GM21447 (cell line): ENCODE measurements at regions not wholly inside any gene's neighbourhood (a gene's known extent, or its start where the extent isn't known, plus 50 kb on each side); places are given as distances from the start of the nearest gene placed in this dataset.
"Not testable (repeated sequence)": the region's sequence is repeated elsewhere in the genome, so short reads cannot be mapped to it uniquely, and the experiment has no call there.

Experiments used
- ATAC-seq: cut with Tn5 transposase; IDR thresholded peaks from one replicate; pipeline ENCODE4 v1.9.1; 2021; ENCODE audit not compliant: unreplicated experiment

DNA sequence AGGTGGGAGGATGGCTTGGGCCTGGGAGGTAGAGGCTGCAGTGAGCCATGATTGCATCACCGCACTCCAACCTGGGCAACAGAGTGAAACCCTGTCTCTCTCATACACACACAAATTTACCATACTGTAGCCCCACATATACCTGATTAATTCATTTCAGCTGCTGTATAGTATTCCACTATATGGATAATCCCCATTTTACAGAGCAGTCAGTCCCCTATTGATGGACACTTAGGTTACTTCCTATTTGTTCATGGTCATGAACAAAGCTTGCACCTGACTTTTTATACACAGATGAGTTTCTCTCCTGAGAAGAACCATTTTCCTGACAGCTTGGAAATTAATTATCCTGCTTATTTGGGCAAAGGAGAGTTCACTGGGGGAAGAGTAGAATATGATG, 59.2 kb downstream of the EMX2 start:
- ATAC-seq, result no peak

DNA sequence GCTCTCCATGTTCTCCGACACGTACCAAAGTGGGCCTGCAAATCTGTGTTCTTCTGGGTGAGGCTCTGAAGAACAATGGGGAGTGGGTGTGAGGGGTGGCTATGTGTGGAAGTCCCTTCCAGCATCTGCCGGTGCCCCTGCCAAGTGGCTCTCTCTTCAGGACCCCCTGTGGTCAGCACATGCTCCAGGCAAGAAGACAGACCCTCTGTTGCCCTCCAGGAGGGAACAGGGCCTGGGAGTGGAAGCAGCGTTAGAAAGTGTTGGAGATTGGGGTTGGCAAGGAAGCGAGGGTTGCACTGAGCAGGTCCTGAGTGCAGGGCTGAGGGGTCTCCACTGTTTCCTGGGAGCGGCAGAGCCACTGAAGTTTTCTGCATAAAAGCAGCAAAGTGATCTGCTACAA, 60.5 kb downstream of the EMX2 start:
- no peak for ATAC-seq

DNA sequence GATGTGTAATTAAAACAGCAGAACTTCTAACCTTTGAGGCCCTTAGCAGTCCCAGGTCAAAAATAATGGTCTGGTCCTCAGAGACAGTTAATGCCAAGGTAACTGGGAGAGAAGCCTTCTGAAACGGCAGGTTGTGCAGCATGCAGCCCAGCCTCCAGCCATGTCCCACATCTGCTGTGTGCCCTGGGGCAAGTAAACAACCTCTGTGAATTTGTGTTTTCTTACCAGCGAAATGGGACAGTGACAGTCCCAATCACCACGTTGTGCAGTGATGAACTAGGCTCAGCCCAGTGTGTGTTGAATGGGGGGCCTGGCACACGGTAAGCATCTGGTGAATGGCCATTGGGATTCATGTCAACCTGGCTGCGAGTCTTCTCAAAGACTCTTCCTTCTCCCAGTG, 61.2 kb downstream of the EMX2 start:
- ATAC-seq, result no peak

DNA sequence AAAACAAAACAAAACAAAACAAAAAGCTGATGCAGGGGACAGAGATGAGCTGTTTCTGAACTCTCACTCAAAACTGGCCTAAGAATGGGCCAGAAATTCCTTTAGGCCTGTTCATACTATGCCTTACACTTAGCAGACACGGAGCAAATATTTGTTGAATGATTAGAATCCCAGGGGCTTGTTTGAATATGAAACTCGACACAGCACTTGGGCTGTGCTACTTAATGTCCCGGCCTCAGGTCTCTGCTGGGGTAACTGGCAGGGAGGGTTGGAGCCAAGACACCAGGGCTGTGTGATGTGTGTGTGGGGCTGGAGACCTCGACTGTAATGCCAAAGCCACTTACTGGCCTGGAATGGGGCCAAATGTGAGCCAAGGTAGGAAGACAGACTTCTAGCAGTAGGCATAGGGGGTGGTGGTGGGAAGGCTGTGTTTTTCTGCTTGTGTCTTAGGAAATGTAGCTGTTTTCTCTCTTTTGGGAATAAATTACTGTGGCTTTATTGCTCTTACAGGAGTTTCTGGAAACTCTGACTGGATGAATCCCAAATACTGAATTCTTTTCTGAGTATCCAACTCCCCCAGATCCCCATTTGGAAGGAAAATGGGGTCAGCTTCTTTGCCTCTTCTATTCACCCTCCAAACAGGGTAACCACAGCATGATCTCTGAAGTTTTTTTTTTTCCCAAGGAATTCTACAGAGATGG, 66.7 kb downstream of the EMX2 start:
- ATAC-seq, result no peak

DNA sequence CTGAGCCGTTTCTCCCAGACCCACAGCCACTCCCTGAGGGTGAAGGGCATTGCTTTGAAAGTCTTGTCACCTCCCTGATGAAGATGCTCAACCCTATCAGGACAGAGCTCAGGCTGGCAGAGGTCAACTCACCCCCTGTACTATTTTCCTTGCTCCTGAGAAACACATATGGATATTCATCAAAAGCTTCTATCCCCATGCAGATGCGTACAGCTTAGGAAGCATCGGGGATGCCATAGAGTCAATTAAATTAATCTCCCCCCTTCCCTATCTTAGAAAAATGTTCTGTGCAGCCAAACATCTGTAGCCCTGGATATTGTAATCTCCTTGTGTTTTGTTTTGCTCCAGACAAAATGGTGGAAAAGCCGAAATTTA, 67.2 kb downstream of the EMX2 start:
- ATAC-seq, result no peak

DNA sequence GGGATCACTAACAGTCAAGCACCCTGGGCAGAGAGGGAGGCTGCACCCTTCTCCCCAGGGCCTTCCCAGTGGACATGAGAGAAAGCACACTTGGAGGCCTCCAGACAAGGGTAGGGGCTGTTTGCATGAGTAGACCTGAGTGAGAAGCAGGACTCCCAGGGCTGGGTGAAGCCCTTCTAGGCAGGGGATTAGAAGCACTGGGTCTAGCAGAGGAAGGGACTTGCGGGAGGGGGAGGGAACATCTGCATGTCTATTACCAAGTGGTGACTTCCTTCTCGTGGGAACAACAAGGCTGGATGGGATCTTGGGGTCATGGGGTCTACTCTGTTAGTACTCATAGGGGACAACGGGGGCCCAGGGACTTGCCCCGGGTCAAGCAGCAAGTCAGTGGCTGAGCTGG, 67.8 kb downstream of the EMX2 start:
- ATAC-seq, result no peak

DNA sequence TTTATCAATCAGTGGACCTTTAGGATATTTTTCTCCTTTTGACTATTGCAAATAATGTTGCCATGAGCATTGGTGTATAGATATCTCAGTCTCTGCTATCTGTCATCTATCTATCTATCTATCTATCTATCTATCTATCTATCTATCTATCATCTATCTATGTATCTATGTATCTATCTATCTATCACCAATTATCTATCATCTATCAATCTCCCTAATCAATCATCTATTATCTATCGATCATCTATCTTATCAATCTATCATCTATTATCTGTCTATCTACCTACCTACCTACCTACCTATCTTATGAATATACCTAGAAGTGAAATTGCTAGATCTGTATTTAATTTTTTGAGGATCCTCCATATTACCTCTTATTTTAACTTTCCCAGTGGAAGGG, 69.6 kb downstream of the EMX2 start:
- ATAC-seq, result no peak

DNA sequence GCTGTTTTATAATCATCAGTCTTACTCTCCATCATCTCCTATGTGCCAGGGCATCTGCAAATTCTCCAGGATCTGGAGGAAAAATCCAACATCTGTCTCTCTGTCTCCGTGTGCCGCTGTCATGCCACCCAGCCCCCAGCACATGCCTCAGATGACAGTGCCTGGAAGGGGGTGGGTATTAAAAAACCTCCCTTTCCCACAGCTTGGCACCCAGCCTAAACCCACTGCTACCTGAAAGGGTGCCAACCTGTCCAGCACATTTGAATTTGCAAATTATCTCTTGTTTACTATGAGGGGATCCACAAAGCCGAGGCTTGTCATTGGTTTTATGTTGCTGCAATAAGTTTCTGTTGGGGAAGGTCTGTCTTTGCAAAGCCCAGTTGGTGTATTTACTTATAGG, 73.1 kb downstream of the EMX2 start:
- ATAC-seq, result no peak

DNA sequence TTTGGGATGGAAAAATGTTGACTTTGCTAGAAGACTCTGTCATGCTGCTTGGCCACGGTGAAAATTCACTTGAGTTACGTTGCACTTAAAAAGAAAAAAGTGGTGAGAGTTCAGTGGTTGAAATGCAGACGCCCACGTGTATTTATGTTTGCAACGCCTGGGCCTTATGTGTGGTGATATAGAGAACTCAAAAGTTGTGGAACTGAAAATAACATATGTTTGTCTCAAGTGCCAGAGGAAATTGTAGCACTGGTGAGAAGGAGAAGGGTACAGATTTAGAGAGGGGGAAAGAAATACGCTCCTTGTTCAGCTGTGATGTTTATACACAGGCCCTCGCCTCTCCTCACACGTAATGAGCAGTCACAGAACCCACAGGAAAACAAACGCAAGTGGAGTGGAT, 73.6 kb downstream of the EMX2 start:
- ATAC-seq, result no peak

DNA sequence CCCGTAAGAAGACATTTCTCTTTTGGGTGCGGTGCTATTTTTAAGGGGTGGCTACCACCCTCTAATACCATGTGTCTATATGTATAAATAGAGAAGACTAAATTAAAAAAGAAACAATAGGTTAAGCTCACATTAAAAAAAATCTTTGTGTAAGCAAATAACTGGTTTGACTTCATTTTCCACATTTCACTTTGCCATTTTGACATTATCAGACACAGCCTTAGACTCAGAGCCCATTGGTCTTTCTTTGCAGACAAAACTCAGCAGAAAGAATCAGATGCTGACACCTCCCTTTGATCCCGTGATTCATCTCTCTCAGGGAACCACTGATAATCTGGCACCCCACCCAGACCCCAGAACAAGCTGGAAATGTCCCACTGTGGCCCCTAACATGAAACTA, 74.5 kb downstream of the EMX2 start:
- no peak for ATAC-seq

DNA sequence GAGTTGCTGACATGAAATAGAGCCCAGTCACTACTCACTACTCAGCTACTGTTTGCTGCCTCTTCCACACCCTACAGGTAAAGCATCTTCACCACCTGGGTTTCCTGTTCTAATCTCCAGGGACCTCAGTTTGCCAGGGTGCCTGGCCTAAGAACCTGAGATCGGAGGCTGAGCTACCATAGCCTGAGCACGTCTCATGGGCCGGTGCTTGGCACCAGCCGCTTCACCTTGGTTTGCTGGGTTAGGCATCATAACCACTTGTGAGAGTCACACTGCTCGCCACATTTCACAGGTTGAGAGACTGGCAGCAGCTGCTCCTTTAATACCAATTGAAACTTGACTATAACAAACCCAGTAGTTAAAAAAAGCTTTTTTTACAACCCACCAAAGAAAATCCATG, 75.1 kb downstream of the EMX2 start:
- no peak for ATAC-seq

DNA sequence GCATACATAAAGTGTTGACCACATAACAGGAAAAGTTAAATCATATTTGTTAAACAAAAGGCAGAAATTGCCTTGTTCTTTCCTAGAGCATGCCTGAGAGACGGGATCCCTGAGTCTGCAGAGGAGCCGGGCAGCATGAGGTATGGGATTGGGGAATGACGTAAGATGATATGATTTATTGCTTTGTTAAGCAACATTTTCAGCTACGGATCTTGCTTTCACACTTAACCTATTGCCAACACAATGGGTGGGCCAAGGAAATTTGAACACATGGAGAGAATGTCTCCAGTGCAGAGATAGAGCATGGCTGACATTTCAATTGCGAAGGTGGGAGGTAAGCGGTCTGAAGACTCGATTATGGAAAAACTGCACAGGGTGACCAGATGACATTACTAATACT, 76.7 kb downstream of the EMX2 start:
- no peak for ATAC-seq

DNA sequence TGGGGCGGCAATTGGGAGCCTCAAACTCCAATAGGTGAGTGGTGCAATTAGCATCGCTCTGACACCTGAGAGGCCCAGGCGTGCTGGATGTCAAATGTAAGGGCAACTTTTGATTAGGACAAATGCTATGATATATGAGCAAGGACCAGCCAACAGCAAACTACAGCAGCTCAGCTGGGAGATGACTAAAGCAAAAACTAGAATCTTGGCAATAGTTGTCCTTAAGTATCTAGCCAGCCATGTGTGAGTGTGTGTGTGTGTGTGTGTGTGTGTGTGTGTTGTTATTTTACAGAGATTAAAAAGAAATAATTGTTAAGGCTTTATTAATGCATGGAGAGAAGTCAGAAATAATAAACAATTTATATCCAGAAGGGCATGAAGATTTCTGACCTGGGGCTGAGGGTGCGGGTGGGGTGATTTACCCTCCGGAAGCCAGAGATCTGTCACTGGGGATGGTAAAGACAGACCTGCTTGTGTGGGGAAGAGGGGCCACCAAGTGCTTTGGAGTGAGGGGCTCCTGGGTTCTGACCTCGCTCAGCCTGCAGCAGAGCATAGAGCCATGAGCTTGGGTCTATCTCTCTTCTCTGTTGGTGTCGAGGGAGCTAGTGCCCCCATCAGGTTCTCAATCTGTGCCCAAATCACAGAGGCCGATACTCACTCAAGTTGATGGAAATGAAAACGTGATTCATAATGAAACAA, 77.3 kb downstream of the EMX2 start:
- ATAC-seq, result no peak

DNA sequence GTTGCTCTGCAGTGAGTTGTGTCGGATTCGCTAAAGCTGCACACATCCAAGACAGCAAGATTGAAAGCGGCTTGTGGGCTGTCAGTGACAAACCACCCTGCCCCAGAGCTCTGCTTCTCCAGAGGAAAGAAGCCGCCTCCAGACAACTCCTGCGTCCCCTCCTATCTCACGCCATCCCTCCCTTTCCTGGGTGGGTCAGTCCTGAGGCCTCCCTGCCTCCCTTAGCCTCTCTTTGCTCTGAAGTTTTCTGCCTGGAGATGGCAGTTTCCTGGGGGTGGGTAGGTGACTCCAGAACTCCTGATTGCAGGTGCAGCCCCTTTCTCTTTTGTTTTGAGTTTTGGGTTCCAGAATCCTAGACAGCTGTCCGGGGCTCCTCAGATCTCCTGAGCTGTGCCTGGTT, 78.7 kb downstream of the EMX2 start:
- ATAC-seq, result no peak

DNA sequence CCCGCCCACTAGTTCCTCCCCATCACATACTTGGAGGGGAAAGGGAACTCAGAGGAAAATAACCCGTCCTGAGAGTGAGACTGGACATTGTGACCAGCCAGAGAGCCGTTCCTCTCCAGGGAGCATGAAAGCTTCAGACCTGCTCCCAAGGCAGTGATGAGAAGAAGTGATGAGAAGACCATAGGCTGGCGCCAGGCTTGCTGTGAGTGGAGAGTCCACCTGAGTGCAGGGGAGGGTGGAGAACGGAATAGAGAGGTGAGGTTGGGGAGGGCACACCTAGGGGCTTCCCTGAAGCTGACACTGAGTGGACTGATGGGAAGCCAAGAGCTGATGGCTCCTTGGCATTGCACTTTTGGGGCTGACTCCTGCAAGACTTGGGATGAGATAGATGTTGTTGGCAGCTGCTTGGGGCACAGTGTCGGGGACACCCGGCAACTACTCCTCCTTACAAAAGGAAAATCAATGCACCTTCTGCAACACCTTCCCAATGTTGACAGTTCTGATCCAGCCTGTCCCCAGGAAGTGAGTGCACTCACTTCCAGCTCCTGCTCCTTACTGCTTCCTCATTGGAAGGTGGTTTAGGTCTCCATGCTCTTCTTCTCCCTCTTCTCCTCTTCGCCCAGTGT, 79.4 kb downstream of the EMX2 start:
- ATAC-seq, result no peak

DNA sequence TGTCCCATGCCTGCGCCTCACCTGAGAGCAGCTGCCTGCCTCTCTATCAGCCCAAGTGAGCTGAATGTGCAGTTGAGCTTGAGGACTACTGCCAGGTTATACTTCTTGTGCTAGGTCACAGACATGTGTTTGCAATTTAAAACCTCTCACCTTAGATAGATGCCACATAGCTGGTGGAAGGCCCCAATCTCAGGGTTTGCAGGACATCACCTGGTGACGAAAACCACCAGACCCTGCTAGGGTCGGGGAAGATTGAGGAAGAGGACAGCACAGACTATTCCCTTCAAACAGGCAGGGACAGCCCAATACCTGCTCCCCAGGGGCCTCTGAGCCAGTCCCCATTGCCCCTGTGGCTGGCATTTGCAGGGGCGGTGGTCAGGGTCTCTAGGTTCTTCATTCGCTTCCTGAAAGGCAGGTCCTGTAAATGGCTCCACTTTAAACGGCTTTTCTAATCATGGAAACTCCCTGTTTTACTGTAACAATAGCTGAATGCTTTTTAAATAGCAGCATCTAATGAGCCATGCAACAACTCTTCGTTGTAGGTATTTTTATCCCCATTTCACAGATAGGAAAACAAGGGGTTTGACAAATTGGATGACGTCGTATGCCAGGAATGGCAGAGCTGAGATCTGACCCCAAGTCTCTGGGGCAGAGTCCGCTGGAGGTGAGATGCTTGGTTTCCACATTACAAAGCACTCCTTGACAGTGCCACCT, 80.1 kb downstream of the EMX2 start:
- ATAC-seq, result no peak

DNA sequence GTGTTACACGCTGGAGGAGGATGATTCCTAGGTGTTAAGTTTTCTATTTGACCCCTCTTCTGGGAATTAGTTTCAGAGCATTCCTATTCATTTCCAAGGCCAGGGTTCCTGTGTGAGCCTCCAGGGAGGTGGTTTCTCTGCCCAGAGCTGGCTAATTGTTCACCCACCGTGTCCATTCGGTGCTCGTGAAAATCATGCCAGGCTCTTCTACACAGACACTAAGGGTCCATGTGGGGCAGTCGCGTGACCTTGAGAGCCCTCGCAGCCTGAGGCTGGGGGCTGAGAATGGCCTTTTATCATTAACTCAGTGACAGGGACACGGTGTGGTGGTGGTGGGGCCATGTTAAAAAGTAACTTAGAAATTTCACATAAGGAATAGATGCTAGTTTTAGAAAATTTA, 83.7 kb downstream of the EMX2 start:
- ATAC-seq, result no peak

DNA sequence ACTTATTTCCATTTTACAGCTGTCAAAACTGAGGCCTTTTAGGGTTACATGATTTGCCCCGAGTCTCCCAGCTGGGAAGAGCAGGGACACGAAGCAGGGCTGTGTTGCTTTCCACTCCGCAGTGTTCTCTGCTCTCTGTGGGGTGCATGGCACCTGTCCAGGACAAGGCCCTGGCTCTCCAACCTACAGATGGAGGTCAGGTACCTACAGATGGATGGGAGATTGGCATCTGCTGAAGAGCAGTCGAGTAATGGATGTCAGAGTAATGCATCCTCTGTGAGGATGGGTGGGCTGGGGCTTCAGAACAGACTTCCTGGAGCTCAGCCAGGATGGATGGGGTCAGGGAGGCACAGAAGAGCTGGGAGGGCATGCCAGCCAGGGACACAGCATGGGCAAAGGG, 85.0 kb downstream of the EMX2 start:
- no peak for ATAC-seq

DNA sequence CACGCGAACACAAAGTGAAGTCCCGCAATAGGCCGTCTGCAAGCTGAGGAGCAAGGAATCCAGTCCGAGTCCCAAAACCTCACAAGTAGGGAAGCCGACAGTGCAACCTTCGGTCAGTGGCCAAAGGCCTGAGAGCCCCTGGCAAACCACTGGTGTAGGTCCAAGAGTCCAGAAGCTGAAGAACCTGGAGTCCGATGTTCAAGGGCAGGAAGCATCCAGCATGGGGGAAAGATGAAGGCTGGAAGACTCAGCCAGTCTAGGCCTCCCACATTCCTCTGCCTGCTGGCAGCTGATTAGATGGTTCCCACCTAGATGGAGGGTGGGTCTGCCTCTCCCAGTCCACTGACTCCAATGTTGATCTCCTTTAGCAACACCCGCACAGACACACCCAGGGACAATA, 87.2 kb downstream of the EMX2 start:
- ATAC-seq, result not testable (repeated sequence)

DNA sequence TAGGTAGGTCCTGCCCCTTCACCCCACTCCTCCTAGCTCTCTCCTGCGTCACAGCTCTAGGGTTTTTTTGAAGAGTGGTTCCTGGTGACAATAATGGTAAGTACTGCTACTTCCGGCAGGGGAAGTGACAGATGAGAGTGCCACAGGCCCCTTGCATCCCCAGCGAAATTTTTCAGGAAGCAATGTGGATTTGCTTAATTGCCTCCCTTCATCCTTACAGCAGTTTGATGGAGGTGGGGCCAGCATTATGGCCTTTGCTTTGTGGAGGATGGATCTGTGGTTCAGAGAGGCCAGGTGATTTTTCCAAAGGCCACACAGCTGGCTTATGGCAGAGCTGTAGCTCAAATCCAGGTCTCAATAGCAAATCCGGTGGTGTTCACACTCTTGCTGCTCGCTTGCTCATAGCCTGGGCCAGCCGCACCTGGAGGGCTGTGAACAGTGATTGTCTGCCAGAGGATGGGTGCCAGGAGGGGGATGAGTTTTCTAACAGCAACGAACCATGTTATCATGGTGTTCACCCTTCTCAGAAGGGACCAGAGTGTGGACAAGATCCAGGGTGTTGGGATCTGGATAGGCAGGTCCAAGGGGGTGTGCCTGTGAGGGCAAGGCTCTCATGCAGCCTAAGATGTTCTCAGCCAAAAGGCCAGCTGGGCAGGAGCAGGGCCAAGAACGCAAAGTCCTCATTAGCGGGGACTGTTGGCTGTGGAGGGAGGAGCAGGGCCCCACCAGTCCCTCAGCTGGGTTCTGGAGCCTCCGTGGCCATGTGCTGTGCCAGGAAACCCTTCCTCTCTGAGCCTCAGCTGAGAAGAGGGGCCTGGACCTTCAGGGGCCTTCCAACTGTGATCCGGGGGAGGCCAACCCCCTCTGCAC, 89.0 kb downstream of the EMX2 start:
- ATAC-seq, result no peak

DNA sequence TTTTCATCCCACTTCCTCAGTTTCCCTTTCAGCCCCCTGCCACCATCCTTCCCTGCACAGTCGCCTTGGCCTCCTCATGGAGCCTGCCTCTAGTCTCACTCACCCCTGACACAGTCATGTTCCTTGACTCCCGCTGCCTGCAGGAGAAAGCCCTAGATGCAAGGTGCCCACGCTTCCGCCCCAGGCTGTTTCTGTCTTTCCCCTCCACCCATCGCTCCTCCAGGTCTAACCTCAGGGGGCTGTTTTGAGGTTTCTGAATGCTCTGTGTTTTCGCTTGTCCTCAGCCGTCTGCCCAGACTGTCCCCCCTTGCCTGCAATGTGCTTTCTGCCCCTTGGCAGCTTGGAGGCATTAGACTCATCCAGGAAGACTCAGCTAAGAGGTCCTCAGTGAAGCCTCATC, 89.9 kb downstream of the EMX2 start:
- no peak for ATAC-seq
